GM12878 (cell line): ENCODE measurements at regions not wholly inside any gene's neighbourhood (a gene's known extent, or its start where the extent isn't known, plus 50 kb on each side); places are given as distances from the start of the nearest gene placed in this dataset.

ENCODE experiments used
- ATAC-seq: fragments of 200-7000 bp; cut with Tn5 transposase; 3 replicates; pipeline ENCODE4 v1.9.1; 2020; ENCODE audit warnings: mild to moderate bottlenecking, moderate library complexity
- BruUV-seq: library from RNA; stranded (reverse); fragments of 400-500 nt; replicated peaks from 2 replicates; lab custom pipeline; 2021; lab: Mats Ljungman, UMichigan
- CTCF ChIA-PET: fragments of 300-600 bp; sonication (Branson Sonifier 250); formaldehyde crosslinking; extraction: SDS; loops from one replicate; lab custom pipeline; 2021; ENCODE audit warnings: inconsistent platforms; lab: Yijun Ruan, JAX
- POLR2A ChIA-PET: fragments of 350-600 bp; formaldehyde crosslinking; extraction: SDS; loops from one replicate; lab custom pipeline; 2021; ENCODE audit warnings: inconsistent platforms; lab: Charles Lee
- RAD21 ChIA-PET: fragments of 300-600 bp; sonication (Branson Sonifier 250); formaldehyde crosslinking; loops from one replicate; lab custom pipeline; 2023; ENCODE audit warnings: antibody characterized with exemption; ENCODE audit not compliant: unreplicated experiment; lab: Charles Lee
- SMC1A ChIA-PET: fragments of 300-600 bp; sonication (Branson Sonifier 250); formaldehyde crosslinking; loops from one replicate; lab custom pipeline; 2023; ENCODE audit not compliant: unreplicated experiment, uncharacterized antibody; lab: Charles Lee
- DNase-seq: peaks from one replicate; pipeline ENCODE4 v3.0.0-alpha.2; 2011; ENCODE audit warnings: low read depth, low spot score
- FAIRE-seq: peaks from 3 replicates; lab custom pipeline; 2011; peaks lifted over from hg19 to GRCh38; lab: Jason Lieb, UNC
- H2AFZ ChIP-seq: 2 replicates; pipeline ENCODE4 v1.6.0; 2011; ENCODE audit warnings: low read depth, low read length, control low read depth; ENCODE audit not compliant: control insufficient read depth
- H3K27ac ChIP-seq: 2 replicates; pipeline ENCODE4 v1.5.1; 2011; ENCODE audit warnings: control low read depth; ENCODE audit not compliant: control insufficient read depth, insufficient read depth
- H3K27me3 ChIP-seq, 2 experiments: replicated peaks in 1 of 2; 2 replicates each; pipeline versions ENCODE4 v1.6.0 to v1.6.1; 2011; ENCODE audit warnings: low read length in 1 of 2; ENCODE audit not compliant: control insufficient read depth in 2 of 2, insufficient read depth in 2 of 2
- H3K36me3 ChIP-seq, 2 experiments: 2 replicates each; pipeline ENCODE4 v1.5.1; 2011; ENCODE audit warnings: low read length in 1 of 2; ENCODE audit not compliant: control insufficient read depth in 2 of 2, insufficient read depth in 2 of 2
- H3K4me1 ChIP-seq: 2 replicates; pipeline ENCODE4 v1.6.1; 2011; ENCODE audit warnings: mild to moderate bottlenecking, low read length, moderate library complexity, mixed read lengths; ENCODE audit not compliant: control insufficient read depth, insufficient read depth
- H3K4me2 ChIP-seq: 2 replicates; pipeline ENCODE4 v1.6.0; 2011; ENCODE audit warnings: control low read depth; ENCODE audit not compliant: control insufficient read depth, insufficient read depth
- H3K4me3 ChIP-seq: fragments of 200-600 bp; sonication (generic); 2 replicates; pipeline ENCODE4 v1.5.1; 2016
- H3K79me2 ChIP-seq: 2 replicates; pipeline ENCODE4 v1.6.0; 2011; ENCODE audit warnings: low read length; ENCODE audit not compliant: control insufficient read depth, insufficient read depth
- H3K9ac ChIP-seq: 2 replicates; pipeline ENCODE4 v1.8.0; 2011; ENCODE audit warnings: low read length, control low read depth, mixed read lengths; ENCODE audit not compliant: control insufficient read depth, insufficient read depth
- H3K9me3 ChIP-seq: replicated peaks from 3 replicates; pipeline ENCODE4 v1.5.1; 2011; ENCODE audit warnings: mild to moderate bottlenecking, low read length; ENCODE audit not compliant: control insufficient read depth, insufficient read depth
- H4K20me1 ChIP-seq: 2 replicates; pipeline ENCODE4 v1.6.0; 2011; ENCODE audit not compliant: control insufficient read depth, insufficient read depth
- ASH2L ChIP-seq: fragments of 300-600, 200-600 bp; sonication (generic); IDR thresholded peaks from 2 replicates; pipeline ENCODE4 v1.6.1; 2017; ENCODE audit warnings: low read depth, mild to moderate bottlenecking, borderline replicate concordance
- BCLAF1 ChIP-seq: fragments of 450-650 bp; IDR thresholded peaks from 2 replicates; pipeline ENCODE4 v1.6.1; 2017; ENCODE audit warnings: antibody characterized with exemption, mild to moderate bottlenecking, moderate library complexity
- BHLHE40 ChIP-seq, 2 experiments: fragments of 450-650 bp in 1 of 2; IDR thresholded peaks; 2 replicates each; pipeline ENCODE4 v1.6.1; 2011 to 2017; ENCODE audit warnings: low read depth in 2 of 2, borderline replicate concordance in 1 of 2, improper control_type of control experiment in 1 of 2, low read length in 1 of 2, mild to moderate bottlenecking in 1 of 2
- HSF1 ChIP-seq: fragments of 150-350 bp; IDR thresholded peaks from 2 replicates; pipeline ENCODE4 v1.6.1; 2014; ENCODE audit warnings: mild to moderate bottlenecking, low read depth, low read length
- IKZF1 ChIP-seq: fragments of 450-650 bp; conservative IDR thresholded peaks from 2 replicates; pipeline ENCODE4 v1.6.1; 2017; ENCODE audit warnings: antibody characterized with exemption, mild to moderate bottlenecking
- IRF4 ChIP-seq: IDR thresholded peaks from 2 replicates; pipeline ENCODE4 v1.6.1; 2011; ENCODE audit warnings: low read depth, low read length
- NR2F1 ChIP-seq: fragments of 450-650 bp; conservative IDR thresholded peaks from 2 replicates; pipeline ENCODE4 v1.6.1; 2017; ENCODE audit warnings: mild to moderate bottlenecking
- POLR2AphosphoS5 ChIP-seq: IDR thresholded peaks from 2 replicates; pipeline ENCODE4 v1.6.1; 2011; ENCODE audit warnings: mild to moderate bottlenecking, low read length, inconsistent platforms
- ZBED1 ChIP-seq: IDR thresholded peaks from 2 replicates; pipeline ENCODE4 v1.6.1; 2016; ENCODE audit warnings: borderline replicate concordance
- ZNF622 ChIP-seq: fragments of 450-650 bp; IDR thresholded peaks from 2 replicates; pipeline ENCODE4 v1.6.1; 2017; ENCODE audit warnings: mild to moderate bottlenecking, inconsistent platforms
- ZNF687 ChIP-seq: fragments of 450-650 bp; IDR thresholded peaks from 2 replicates; pipeline ENCODE4 v1.6.1; 2017; ENCODE audit warnings: mild to moderate bottlenecking, moderate library complexity
- ZSCAN29 ChIP-seq: fragments of 450-650 bp; IDR thresholded peaks from 2 replicates; pipeline ENCODE4 v1.6.1; 2017; ENCODE audit warnings: mild to moderate bottlenecking, moderate library complexity
- WGBS: methylation state at CpG from one replicate; pipeline ENCODE4 v1.1.6; 2016; ENCODE audit warnings: low lambda C conversion rate; ENCODE audit not compliant: insufficient replicate concordance, insufficient coverage; ENCODE audit errors: missing lambda C conversion rate; 5-methylcytosine and 5-hydroxymethylcytosine counted together
- in situ Hi-C: fragments of 300-500 bp; cut with MboI; formaldehyde crosslinking; loops from 9 replicates; pipeline ENCODE4 v1.14.3; 2018; ENCODE audit warnings: mixed read lengths
- intact Hi-C: fragments of 100-400 bp; cut with micrococcal nuclease; formaldehyde crosslinking; loops from one replicate; pipeline ENCODE4 v1.14.2; 2022; ENCODE audit not compliant: unreplicated experiment

- TF ChIP-seq POLR2AphosphoS5 (no peak), HSF1 (no peak), IRF4 (no peak), BHLHE40 (IDR thresholded peaks at IDR 0.05; ENCODE audit: borderline replicate concordance in 1 of 2, low read depth in 2 of 2, low read length in 1 of 2) (no peak), ZNF622 (no peak)
- TF ChIP-seq, all 136 proteins: peak for 0
These were observed 149.1 kb upstream of the KLF4 start (continued) for GRCh38 chr9:107638521-107639310.

- FAIRE-seq (no peak), DNase-seq (no peak), ATAC-seq (peak; percentile 60)
- Histone ChIP-seq H3K79me2 (no peaks in the 10 kb centered on the region), H3K27ac (no peak overlapping the region), H3K9me3 (no peaks in the 10 kb centered on the region), H3K4me2 (no peak overlapping the region), H3K4me1 (no peaks in the 10 kb centered on the region), H3K27me3 (no peaks in the 10 kb centered on the region), H4K20me1 (no peaks in the 10 kb centered on the region), H2AFZ (no peak overlapping the region; the same call in 1 of the 2 replicates), H3K9ac (no peak overlapping the region), H3K4me3 (no peak overlapping the region), H3K36me3 (no peaks in the 10 kb centered on the region)
- ChIA-PET SMC1A (interaction anchor here (0.9 kb wide), 1 partner anchor 114 kb away, joined by 4 read pairs; no protein-coding TSS in a partner anchor), RAD21 (no interaction called here), CTCF (no interaction called here), POLR2A (no interaction called here)
- in situ Hi-C loops, result no loop called here
- intact Hi-C loops, result no loop called here
- WGBS, result 30% methylated on average over 52 of the region's 67 CpGs
- BruUV-seq, result no TSS peak
- no peak for TF ChIP-seq ZNF687
- TF ChIP-seq ZBED1, result no peak
- TF ChIP-seq BCLAF1, result no peak
- no peak for TF ChIP-seq ZSCAN29
- no peak for TF ChIP-seq NR2F1
- no peak for TF ChIP-seq ASH2L
- no peak for TF ChIP-seq IKZF1
These were observed 148.2 kb upstream of the KLF4 start for GRCh38 chr9:107637421-107638420.
